GM19468 (cell line): ENCODE measurements at regions not wholly inside any gene's neighbourhood (a gene's known extent, or its start where the extent isn't known, plus 50 kb on each side); places are given as distances from the start of the nearest gene placed in this dataset.

Experiments
- ATAC-seq: cut with Tn5 transposase; IDR thresholded peaks from one replicate; pipeline ENCODE4 v1.9.1; 2021; ENCODE audit warnings: mild to moderate bottlenecking, moderate library complexity, moderate number of reproducible peaks; ENCODE audit not compliant: unreplicated experiment; ENCODE audit errors: extremely low read depth

- no peak for ATAC-seq
Measured at GRCh38 chr1:88068407-88068960, 615.6 kb upstream of the PKN2 start.

DNA sequence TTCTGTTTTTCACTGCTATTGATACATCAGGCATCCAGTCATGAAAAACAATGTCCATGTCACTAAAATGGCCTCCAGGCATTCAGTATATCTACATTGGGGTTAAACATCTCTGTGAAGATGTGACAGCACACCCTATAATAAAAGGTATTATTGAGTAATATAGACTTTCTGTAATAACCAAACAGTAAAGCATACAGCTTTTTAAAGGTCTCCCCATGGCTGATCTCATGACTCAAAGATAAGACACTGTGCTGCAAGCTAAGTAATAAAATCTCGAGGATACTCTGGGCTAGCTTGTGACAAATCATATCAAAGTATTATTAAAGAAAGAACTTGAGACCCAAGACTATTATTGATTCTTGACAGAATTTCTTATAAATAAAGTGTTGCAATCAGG is 613.1 kb upstream of the PKN2 start:
- ATAC-seq, result no peak

DNA sequence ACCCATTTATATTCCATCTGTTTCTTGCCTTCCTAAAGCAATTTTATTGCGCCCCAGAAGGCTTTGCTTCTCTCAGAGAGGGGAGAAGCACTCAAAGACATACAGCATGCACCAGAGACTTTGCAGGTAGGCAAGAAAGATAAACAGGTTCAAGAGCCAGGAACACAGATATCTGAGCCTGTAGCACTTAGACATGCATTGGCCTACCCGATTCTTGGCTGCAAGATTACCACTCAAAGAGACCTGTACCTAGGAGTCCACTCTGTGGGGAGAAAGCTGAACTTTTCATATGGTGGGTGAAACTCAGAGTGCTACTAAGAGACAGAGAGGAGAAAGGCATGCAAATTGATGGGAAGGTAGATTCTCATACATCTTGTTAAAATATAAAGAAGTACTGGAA is 609.4 kb upstream of the PKN2 start:
- no peak for ATAC-seq

- ATAC-seq, result no peak
Measured at GRCh38 chr1:88075813-88076212, 608.3 kb upstream of the PKN2 start.

GRCh38 chr1:88079036-88079435 is 605.0 kb upstream of the PKN2 start:
- ATAC-seq, result no peak

- ATAC-seq, result no peak
Measured at GRCh38 chr1:88080875-88081274, 603.2 kb upstream of the PKN2 start.

DNA sequence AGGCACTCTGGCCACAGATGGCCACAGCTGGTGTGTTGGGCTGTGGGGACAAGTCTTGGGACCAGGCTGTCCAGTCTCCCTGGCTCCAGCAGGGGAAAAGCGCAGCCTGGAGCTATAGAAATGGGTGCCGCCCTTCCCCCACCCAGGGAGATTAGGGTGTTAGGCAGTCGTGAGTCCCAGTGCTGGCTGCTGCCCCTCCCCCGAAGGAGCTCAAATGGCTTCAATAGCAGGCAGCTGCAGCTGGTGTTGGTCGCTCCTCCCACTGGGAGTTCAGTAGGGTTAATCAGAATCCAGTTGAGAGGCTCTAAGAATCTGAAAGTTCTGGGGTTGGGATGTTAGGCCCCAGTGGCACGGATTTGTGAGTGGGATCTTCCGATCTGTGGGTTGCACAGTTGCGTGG is 595.6 kb upstream of the PKN2 start:
- no peak for ATAC-seq

DNA sequence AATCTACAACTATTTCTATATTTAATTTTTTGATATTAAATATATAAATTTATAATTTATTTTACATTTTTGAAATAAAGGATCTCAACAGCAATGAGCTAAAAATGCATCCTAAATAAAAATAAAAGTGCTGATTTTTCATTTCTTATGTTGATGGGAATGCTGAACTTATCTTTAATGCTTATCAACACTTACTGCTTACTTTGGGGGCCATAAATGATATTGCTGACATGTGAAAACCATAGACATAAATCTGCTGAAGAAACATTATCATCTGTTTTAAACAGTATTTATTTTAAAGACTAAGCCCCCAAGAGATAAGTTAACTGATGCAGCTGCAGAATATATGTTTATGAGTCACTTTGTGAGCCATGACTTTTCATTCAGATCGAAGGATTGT is 594.1 kb upstream of the PKN2 start:
- no peak for ATAC-seq

DNA sequence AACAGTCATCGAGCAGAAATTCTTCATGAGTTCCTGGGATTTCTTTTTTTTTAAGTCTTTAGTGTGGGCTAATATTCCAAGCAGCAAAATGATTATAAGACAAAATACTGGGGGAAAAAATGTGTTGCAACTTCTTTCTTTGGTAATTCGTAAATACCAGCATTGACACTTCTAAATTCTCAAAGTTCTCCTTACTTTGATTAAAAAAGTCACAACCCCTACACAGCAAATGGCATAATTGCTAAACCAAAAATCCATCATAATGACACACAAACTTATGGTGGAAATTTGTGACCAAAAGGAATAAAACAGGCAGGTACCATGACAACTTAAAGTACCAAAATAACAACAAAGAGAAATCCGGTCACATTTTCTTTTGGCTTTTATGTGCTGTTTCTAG is 585.2 kb upstream of the PKN2 start:
- no peak for ATAC-seq

DNA sequence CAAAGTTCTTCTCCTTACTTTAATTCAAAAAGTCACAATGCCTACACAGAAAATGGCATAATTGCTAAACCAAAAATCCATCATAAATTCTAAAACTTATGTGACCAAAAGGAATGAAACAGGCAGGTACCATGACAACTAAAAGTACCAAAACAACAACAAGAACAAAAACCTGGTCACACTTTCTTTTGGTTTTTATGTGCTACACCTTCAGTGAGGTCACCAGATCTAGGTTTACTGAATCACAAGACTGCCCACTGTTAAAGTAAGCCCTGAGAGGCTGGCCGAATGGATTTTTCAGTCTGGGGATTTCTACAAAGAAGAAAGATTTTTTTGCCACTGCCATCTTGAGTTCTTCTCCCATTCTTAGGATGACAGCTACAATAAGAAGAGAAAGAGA is 583.0 kb upstream of the PKN2 start:
- ATAC-seq, result no peak

DNA sequence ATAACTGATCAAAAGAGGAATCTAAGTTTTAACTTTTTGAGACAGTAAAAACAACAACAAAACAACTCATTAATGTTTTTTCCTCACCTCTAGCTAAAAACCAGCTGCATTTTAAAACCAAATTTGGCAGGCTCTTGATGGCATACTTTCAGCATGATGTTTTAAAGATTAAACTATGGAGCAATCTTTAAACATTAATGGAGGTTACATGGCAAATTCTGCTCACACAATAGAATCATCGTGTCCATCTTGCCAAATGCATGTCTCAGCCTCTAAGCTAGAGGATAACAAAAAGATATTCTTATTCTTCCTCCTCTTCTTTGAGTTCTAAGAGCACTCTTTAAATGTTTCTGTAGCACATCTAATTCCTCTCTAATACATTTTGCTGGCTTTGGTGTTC is 579.8 kb upstream of the PKN2 start:
- ATAC-seq, result no peak

DNA sequence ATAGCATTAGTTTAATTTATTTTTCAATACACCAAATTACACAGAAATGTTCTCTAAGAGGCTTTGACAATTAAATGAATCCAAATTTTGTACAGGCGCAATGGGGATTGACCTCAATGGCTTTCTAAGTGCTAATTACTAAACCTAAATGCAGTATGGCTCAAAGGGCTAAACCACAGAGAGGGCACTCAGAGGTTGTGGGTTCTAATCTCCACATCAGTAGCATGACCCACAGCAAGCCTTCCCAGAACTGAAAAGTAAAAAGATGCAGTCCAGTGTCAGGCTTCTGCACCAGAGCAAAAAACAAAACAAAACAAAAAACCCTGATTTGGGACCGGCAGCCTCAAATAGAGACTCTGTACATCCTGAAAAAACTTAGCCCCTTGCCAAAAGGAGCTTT is 579.2 kb upstream of the PKN2 start:
- ATAC-seq, result no peak

DNA sequence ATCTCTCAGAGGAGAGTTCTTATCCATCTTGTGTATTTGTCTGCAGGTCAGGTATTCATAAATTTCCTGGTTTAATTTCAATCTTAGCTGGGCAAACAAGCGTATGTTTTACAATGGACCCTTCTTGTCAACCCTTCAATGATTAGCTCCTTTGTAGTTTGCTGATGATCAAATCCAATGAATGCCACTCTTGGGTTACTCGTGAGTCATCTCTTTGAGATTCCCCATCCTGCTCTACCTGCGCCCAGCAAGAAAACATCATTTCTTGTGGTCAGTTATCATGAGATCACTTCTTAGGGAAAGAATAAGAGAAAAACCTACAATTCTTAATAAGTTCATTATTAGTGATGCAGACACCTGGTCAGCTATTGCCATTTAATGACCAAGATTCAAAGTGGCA is 572.3 kb upstream of the PKN2 start:
- ATAC-seq, result no peak

DNA sequence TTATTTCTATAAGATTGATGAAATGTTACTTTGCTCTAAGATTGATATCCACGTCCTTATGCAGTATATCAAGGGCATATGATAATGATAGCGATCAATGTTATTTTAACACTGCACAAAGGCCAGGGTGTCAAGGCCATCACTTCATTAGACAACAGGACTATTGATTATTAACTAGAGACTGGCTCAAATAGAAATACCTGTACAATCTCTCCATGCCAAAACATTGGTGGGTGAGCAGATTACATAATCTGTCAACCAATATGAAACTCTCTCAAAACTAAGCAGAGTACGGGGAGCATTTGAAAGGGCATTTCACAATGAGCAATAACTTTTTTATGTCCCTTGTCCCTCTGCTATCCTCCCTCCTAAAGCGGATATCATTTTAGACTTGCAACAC is 566.5 kb upstream of the PKN2 start:
- no peak for ATAC-seq

- no peak for ATAC-seq
Measured at GRCh38 chr1:88118176-88118845, 565.8 kb upstream of the PKN2 start.

GRCh38 chr1:88124614-88125013 is 559.5 kb upstream of the PKN2 start:
- ATAC-seq, result no peak

GRCh38 chr1:88126467-88126866 is 557.6 kb upstream of the PKN2 start:
- ATAC-seq, result no peak

DNA sequence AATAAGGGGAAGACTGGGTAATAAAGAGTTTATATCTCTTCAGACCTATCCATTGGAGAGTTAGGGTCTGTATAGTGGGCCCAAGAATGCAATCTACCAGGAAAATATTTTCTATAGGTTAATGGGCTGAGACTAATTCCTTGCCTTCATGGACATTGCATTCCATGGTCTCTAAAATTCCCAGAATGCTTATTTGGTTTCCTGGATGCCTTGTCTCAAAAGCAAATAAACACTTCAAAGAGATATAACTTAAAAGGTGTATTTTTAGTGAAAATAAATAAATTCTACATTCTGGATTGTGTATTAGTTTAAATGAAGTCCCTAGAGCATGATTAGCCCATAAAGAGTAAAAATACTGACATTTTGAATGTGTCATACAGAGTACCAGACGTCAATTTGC is 550.1 kb upstream of the PKN2 start:
- no peak for ATAC-seq

DNA sequence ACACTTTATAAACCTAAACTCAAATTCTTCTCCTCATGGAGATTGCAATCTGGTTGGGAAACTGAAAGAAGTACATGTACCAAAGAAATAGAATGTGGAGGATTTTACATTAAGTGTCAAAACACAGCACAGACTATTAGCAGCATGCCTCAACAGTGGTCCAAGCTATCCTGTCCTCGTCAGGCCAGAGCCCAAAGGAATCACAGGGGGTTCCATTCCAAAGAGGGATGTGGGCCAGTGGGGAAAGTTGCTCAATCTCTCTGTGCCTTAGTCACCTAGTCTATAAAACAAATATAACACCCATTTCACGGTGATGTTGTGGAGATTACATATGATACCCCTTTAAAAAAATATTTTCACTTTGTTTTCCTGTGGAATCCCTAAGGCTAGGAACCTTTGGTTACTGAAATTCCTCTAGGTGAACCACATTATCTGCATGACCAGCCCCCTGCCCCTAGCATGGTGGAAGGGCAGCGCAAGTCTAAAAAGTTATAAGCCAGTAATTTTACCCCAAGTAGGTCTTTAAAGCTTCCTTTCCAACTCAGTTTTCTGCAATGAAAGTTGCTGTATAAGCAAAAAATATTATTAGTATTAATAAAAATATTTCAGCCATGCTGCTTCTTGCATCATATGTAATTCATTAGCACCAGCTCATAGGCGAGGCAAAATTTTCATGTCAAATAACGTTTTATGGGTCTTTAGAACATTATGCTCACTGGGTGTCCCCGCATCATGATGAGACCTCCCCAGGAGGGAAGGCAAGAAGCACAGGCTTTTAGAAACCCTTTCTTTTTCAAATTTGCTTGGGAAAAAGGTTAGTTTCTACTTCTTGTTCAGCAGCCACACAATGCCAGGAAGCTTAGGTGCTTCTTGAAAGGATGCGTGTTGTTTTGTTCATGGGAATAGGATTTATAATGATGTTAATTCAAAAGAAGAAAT is 548.8 kb upstream of the PKN2 start:
- ATAC-seq, result no peak

DNA sequence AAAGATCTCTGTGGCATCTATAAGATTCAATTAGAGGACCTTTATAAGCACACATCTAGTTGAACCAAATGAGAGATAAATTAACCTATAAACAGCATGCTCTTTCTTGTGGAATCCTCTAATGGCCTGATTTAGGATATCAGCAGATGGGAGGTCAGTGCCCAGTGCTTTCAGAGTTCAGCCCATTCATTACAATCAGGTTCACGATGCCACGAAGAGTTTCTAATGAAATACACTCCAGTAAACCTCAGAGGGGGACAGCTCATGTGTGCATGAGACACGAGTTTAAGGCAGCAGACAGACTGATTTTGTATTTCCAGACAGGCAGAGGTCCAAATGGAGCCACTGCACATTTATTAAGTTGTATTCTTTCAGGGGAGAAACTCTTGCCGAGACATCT is 544.4 kb upstream of the PKN2 start:
- ATAC-seq, result no peak

DNA sequence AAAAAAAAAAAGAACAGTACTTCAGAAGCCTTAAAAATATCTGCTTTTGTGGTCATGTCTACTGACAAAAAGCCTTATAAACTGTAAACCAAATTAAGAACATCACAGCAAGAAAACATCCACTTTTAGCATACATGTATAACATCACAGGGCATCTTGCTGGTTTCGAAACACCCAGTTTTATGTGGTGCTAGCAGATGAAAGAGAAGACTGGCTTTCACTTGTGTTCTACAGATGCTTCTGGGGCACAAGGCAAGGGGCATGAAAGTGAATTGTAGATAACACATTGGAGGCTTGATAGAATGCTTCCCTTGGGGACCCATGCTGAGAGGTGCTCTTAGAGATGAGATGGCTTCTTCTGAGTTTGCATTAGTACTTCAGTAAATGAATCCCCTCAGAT is 543.7 kb upstream of the PKN2 start:
- ATAC-seq, result no peak
